Activated naive CD4-positive, alpha-beta T cell treated with anti-CD3 and anti-CD28 coated beads, Interleukin-2, amount 10 ng/mL, durations not matched to agents 7 days and 5 days (primary cell): ENCODE measurements at regions not wholly inside any gene's neighbourhood (a gene's known extent, or its start where the extent isn't known, plus 50 kb on each side); places are given as distances from the start of the nearest gene placed in this dataset.
A peak's percentile ranks its signal among the peaks of the same experiment; 100 is the strongest.
"Not testable (repeated sequence)": the region's sequence is repeated elsewhere in the genome, so short reads cannot be mapped to it uniquely, and the experiment has no call there.

ENCODE experiments used
- CTCF ChIA-PET: fragments of 350-600 bp; sonication (Branson Sonifier 250); formaldehyde crosslinking; loops from one replicate; lab custom pipeline; 2021; ENCODE audit warnings: antibody characterized with exemption; lab: Charles Lee
- DNase-seq: peaks from one replicate; pipeline ENCODE4 v3.0.0-alpha.2; 2020
- H3K27ac Mint-ChIP-seq: one replicate; pipeline ENCODE4 v1.8.0; 2021; ENCODE audit warnings: mild to moderate bottlenecking, moderate library complexity, mixed read lengths
- H3K27me3 Mint-ChIP-seq: one replicate; pipeline ENCODE4 v1.8.0; 2021; ENCODE audit warnings: mild to moderate bottlenecking, mixed read lengths
- H3K36me3 Mint-ChIP-seq: one replicate; pipeline ENCODE4 v1.8.0; 2021; ENCODE audit warnings: mixed read lengths
- H3K4me1 Mint-ChIP-seq: one replicate; pipeline ENCODE4 v1.8.0; 2021; ENCODE audit warnings: mixed read lengths
- H3K4me3 Mint-ChIP-seq: one replicate; pipeline ENCODE4 v1.8.0; 2021; ENCODE audit warnings: mild to moderate bottlenecking, moderate library complexity, mixed read lengths
- H3K9me3 Mint-ChIP-seq: one replicate; pipeline ENCODE4 v1.8.0; 2021; ENCODE audit warnings: mixed read lengths

DNA sequence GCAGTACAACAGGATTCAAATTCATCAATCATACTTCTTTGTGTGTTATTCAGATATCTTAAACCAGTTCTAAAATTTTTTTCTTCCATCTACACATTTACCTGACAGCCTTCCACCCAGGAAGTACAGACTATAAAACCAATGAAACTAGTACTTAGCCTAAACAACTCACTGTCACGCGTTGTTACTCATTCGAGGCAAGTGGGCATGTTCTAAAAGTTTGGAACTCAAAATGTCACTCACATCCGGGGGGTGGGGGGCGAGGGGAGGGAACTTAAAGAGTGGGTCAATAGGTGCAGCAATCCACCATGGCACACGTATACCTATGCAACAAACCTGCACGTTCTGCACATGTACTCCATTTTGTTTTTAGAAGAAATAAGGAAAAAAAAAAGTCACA lies 90.4 kb upstream of the PLEKHM1 start:
- H3K4me1 Mint-ChIP-seq = peaks cover 56% of the 10 kb centered on the region
- CTCF ChIA-PET = no interaction called here
- H3K9me3 Mint-ChIP-seq = no peaks in the 10 kb centered on the region
- no peak overlapping the region for H3K4me3 Mint-ChIP-seq
- DNase-seq = no peak
- H3K27me3 Mint-ChIP-seq = peaks cover 4% of the 10 kb centered on the region
- no peak overlapping the region for H3K27ac Mint-ChIP-seq
- peaks cover 26% of the 10 kb centered on the region for H3K36me3 Mint-ChIP-seq

DNA sequence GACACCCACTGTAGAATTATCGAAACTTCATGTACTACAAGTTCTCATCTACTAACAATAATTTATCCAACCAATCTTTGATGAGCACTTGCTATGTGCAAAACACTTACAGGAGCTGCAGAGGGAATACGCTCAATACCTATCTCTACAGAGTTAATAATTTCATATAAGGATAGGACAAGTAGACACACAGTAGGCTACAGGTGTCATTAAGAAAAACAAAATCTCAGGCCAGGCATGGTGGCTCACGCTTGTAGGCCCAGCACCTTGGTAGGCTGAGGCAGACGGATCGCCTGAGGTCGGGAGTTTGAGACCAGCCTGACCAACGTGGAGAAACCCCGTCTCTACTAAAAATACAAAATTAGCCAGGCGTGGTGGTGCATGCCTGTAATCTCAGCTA lies 91.3 kb upstream of the PLEKHM1 start:
- H3K27me3 Mint-ChIP-seq = peaks cover 5% of the 10 kb centered on the region
- DNase-seq = no peak
- peaks cover 51% of the 10 kb centered on the region for H3K4me1 Mint-ChIP-seq
- no peak overlapping the region for H3K4me3 Mint-ChIP-seq
- no peaks in the 10 kb centered on the region for H3K9me3 Mint-ChIP-seq
- CTCF ChIA-PET = no interaction called here
- no peak overlapping the region for H3K27ac Mint-ChIP-seq
- H3K36me3 Mint-ChIP-seq = peaks cover 19% of the 10 kb centered on the region

DNA sequence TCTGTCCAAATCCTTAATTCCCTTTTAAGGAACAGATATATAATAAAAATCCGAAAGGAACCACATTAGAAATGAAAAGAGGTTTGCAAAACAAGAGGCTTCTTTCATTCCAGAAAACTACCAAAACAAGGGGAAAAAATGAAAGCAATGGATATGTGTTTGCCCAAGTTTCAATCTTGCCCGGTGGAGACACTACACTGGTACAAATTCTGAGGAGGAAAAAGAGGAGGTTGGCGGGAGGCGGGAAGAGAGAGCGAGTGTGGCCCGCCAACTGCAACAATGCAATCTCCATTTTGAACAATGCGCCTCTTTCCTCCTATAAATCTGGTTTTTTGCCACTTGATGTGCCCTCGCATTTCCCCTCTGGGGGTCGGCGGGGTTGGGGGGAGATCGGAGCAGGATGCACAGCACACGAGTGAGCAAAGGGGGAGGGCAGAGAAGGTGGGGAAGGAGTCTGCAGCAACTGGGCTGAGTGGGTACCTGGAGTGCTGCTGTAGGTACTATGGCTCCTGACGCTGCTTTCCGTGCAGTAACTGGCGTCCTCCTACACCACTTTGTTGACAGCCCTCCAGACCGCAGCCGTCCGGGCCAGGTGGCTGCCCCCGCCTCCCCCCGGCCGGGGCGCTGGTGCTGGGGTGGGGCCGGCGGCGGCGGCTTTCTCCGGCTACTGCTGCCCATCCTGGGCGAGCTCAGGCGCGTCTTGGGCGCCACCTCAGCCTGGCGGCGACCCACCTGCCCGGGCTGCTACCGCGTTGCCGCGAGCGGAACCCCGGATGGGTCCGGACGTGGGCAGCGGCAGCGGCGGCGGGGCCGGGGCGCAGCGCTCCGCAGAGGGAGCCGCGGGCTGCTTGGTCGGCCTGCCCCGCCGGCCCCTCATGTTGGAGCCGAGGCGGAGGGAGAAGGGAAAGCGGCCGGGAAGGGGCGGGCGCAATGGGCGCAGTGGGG lies 93.8 kb upstream of the PLEKHM1 start:
- Mint-ChIP-seq H3K4me3 (peak overlapping the region; percentile 97), H3K27me3 (peaks cover 11% of the 10 kb centered on the region), H3K9me3 (no peaks in the 10 kb centered on the region), H3K36me3 (peaks cover 17% of the 10 kb centered on the region), H3K27ac (peak overlapping the region; percentile 99), H3K4me1 (peaks cover 44% of the 10 kb centered on the region)
- CTCF ChIA-PET = no interaction called here
- peak; percentile 81 for DNase-seq

DNA sequence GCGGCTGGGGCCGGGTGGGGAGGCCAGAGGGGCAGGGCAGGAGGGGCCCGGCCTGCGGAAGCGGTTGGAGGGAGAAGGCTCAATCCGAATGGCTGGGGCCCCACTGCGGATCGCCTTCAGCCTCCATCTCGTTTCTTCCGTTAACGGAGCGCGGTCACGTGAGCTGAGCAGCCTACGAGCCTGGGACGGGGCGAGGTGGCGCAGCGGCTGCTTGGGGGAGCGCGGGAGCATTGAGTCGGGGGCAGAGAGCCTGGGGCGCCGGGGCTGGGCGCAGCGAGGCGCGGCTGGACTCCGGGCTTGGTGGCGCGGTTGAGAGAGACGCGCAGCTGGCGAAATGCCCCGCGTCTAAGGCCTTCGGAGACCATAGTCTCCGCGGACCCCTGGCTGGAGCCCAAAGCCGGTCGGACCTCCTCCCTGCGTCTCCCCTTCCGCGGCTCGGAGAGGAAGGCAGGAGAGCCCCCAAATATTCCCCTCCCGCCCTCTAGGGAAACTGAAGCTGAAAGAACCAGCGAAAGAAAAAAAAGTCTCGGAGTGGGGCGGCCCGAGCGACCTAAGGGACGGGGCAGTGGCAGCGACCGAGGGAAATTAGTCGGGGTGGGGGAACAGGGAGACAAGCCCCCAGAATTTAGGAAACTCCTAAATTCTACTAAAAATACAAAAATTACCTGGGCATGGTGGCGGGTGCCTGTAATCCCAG lies 94.7 kb upstream of the PLEKHM1 start:
- H3K9me3 Mint-ChIP-seq, CTCF ChIA-PET: not testable (repeated sequence)

DNA sequence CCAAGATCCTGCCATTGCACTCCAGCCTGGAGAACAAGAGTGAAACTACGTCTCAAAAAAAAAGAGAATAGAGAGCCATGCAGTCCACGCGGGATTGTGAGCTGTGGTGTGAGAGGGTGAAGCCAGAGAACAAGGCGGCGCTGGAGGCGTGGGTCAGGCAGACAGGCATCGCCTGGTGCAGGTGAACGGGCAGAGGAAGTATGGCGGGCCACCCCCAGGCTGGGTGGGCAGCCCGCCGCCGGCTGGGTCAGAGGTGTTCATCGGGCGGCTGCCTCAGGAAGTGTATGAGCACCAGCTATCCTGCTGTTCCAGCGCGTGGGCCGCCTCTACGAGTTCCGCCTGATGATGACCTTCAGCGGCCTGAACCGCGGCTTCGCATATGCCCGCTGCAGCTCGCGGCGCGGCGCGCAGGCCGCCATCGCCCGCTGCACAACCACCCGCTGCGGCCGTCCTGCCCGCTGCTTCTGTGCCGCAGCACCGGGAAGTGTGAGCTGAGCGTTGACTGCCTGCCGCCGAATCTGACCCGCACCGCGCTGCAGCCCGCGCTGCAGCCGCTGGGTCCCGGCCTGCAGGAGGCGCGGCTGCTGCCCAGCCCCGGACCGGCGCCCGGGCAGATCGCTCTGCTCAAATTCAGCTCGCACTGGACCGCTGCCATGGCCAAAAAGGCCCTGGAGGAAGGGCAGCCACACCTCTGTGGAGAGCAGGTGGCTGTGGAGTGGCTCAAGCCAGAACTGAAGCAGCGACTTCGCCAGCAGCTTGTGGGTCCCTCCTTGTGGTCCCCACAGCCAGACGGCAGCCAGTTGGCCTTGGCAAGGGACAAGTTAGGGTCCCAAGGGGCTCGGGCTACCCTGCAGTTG lies 95.5 kb upstream of the PLEKHM1 start:
- DNase-seq, H3K27ac Mint-ChIP-seq, H3K9me3 Mint-ChIP-seq, CTCF ChIA-PET: not testable (repeated sequence)
- Mint-ChIP-seq H3K4me3 (peak overlapping the region; percentile 62), H3K4me1 (peaks cover 33% of the 10 kb centered on the region), H3K27me3 (peaks cover 19% of the 10 kb centered on the region), H3K36me3 (peaks cover 13% of the 10 kb centered on the region)

More for the DNA sequence above, 94.7 kb upstream of the PLEKHM1 start:
- Mint-ChIP-seq H3K27me3 (peaks cover 17% of the 10 kb centered on the region), H3K4me1 (peaks cover 36% of the 10 kb centered on the region), H3K4me3 (peak overlapping the region; percentile 97), H3K27ac (peak overlapping the region; percentile 99), H3K36me3 (peaks cover 16% of the 10 kb centered on the region)
- DNase-seq = peak; percentile 79

DNA sequence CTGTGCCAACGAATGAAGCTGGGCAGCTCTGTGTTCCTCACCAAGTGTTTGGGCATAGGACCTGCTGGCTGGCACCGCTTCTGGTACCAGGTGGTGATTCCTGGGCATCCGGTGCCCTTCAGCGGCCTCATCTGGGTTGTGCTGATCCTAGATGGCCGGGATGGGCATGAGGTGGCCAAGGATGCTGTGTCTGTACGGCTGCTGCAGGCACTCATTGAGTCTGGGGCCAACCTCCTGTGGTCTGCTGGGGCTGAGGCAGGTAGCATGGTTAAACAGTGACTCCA lies 96.1 kb upstream of the PLEKHM1 start:
- peaks cover 28% of the 10 kb centered on the region for H3K4me1 Mint-ChIP-seq
- DNase-seq = not testable (repeated sequence)

DNA sequence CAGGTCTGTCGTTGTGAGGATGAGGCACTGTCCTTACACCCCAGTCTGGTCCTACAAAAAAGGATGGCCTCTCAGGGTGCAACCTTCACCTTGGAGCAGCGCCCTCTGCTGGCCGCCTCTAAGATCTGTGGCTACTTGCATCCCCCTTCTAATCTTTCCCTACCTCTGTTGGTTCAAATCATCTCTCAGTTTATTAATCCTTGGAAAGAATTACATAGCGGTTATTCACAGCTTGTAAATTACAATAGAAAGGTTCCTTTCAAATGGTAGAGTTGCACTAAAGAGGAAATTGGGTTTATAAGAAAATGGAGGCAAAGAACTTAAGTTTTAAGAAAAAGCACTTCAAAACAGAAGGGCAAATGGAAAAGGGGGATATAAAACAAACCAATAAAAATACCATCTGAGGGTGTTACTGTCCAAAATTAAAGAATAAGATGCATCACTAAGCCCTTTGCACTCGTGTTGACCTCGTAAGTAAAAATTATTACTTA lies 102.0 kb upstream of the PLEKHM1 start:
- H3K27ac Mint-ChIP-seq, H3K4me1 Mint-ChIP-seq, H3K4me3 Mint-ChIP-seq, DNase-seq, H3K36me3 Mint-ChIP-seq, H3K9me3 Mint-ChIP-seq: not testable (repeated sequence)
- peaks cover 14% of the 10 kb centered on the region for H3K27me3 Mint-ChIP-seq
- CTCF ChIA-PET = interaction anchor here (1.0 to 1.4 kb wide), 4 partner anchors 622 to 694 kb away, joined by 3 to 5 read pairs (median 4); no protein-coding TSS in a partner anchor

More for the DNA sequence above, 96.1 kb upstream of the PLEKHM1 start:
- H3K27ac Mint-ChIP-seq, CTCF ChIA-PET, H3K9me3 Mint-ChIP-seq, H3K4me3 Mint-ChIP-seq: not testable (repeated sequence)
- H3K27me3 Mint-ChIP-seq = peaks cover 19% of the 10 kb centered on the region
- H3K36me3 Mint-ChIP-seq = peaks cover 11% of the 10 kb centered on the region

DNA sequence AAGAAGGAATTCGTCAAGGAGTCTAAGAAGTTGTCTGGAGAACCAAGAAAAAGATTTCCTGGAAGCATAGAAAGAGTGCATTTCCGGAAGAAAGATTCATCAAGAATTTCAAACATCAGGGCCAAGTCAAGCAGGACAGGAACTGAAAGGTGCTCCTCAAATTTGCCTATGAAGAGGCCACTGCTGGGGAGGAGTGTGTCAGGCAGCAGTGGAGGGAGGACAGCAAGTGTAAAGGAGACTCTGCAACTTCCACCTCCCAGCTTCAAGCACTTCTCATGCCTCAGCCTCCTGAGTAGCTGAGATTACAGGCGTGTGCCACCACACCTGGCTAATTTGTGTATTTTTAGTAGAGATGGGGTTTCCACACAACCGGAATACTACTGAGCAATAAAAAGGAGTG lies 105.8 kb upstream of the PLEKHM1 start:
- H3K9me3 Mint-ChIP-seq, CTCF ChIA-PET, DNase-seq, H3K4me3 Mint-ChIP-seq, H3K27ac Mint-ChIP-seq, H3K36me3 Mint-ChIP-seq, H3K27me3 Mint-ChIP-seq, H3K4me1 Mint-ChIP-seq: not testable (repeated sequence)

DNA sequence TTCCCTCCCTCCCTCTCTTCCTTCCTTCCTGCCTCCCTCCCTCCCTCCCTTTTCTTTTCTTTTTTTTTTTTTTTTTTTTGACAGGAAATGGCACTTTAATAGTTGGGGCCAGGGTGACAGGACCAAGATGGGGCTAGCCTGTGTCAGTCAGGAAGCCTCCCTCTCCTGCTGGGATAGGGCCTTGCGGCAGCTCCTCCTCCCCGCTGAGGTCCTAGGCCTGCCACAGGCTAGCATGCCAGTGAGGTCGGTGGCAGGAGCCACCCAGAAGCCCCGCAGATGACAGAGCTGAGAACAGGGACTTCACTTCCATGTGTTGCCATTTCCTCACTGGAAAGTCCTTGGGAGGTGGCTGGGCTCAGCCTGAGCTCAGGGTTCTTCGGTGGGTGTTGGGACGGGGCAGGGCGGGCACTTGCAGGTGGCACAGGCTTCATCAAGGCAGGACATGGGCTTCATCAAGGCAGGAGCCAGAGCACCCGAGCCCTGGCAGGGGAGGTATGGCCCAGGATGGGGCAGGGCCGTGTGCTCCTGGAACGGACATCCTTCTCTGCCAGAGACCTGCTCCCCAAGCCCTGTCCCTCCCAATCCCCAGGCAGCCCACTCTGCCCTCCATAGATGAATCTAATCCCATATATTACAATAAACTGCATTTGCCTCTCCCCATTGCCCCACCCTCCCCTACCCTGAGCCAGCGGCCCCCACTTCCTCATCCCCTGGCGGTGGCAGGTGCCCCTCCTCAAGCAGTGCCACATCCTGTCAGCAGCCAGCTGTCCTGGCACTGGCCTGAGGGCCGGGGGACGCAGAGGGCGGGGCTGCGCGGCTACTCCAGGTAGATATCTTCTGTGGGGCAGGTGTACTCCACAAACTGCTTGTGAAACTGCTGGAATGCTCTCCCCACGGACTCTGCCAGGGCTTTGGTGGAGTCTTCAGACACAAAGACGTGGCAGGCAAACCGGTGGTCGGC lies 109.8 kb upstream of the PLEKHM1 start:
- H3K27ac Mint-ChIP-seq, H3K36me3 Mint-ChIP-seq, H3K27me3 Mint-ChIP-seq, H3K4me3 Mint-ChIP-seq, CTCF ChIA-PET, H3K9me3 Mint-ChIP-seq, H3K4me1 Mint-ChIP-seq: not testable (repeated sequence)
- DNase-seq = peak; percentile 48

DNA sequence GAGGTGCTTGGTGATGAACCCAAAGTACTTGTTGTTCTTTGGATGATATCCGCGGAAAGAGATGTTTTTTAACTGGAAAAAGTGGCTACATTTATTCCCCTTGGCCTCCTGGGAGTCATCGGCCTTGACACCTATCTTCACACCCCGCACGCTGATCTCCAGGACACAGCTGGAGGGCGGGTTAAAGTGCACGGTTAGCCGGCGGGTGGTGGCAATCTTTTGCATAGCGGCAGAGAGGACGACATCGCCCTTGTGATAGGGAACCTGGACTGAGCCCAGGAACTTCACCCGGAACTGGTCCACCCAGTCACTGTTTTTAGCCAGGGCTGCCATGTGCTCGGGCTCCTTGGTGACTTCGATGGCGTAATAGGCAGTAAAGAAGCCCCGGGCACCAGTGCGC lies 110.5 kb upstream of the PLEKHM1 start:
- H3K4me3 Mint-ChIP-seq, H3K4me1 Mint-ChIP-seq, CTCF ChIA-PET, H3K36me3 Mint-ChIP-seq, H3K27ac Mint-ChIP-seq, H3K27me3 Mint-ChIP-seq, DNase-seq, H3K9me3 Mint-ChIP-seq: not testable (repeated sequence)

DNA sequence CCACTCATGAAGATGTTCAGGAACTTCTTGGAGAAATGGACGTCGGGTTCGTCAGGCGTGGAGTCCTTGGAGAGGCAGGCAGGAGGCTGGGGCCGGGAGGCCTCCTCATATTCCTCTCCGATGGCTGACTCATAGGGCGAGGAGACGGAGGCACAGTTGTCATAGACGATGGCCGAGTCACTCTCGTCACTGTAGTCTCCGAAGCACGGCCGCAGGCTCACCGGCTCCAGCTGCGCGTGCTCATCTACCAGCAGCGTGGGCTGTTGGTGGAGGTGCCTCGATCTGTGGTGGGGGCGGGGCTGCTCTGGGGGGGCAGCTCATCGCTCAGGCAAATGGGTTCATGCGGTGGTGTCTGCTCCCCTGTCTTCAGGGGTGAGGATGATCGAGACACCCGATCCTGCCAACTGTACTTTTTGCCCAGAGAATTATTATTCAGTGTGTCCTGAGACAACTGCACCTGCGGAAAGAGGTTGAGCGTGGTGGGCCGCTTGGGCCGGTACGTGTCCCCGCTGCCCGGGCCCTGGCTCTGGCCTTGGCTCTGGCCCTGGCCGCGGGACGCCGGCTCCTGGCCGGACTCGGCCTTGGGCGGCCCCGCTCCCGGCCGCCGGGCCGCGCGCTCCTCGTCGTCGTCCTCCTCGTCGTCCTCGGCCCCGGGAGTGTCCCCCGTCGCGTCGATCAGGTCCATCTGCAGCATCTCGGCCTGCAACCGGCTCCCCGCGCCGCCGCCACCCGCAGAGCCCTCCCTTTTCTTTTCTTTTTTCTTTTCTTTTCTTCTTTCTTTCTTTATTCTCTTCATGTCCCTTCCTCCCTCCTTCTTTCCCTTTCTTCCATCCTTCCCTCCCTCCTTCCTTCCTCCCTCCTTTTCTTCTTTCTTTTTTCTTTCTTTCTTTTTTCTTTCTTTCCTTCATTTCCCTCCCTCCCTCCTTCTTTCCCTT lies 111.4 kb upstream of the PLEKHM1 start:
- H3K4me3 Mint-ChIP-seq, H3K27ac Mint-ChIP-seq, CTCF ChIA-PET, H3K9me3 Mint-ChIP-seq, H3K4me1 Mint-ChIP-seq, H3K36me3 Mint-ChIP-seq, DNase-seq: not testable (repeated sequence)
- H3K27me3 Mint-ChIP-seq = peaks cover 13% of the 10 kb centered on the region

DNA sequence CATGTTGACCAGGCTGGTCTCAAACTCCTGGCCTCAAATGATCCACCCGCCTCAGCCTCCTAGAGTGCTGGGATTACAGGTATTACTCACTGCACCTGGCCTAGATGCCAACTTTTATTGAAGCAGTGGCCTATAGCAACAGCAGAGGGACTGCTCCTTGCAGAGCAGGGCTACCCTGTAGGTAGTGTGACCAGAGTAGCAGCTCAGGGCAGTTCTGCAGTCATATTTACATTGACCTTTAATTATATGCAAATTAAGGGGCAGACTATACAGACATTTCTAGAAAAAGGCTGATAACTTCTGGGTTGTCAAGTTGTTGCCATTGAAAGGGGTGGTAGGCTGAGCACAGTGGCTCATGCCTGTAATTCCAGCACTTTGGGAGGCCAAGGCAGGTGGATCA lies 115.2 kb upstream of the PLEKHM1 start:
- CTCF ChIA-PET = not testable (repeated sequence)

More for the DNA sequence above, 115.2 kb upstream of the PLEKHM1 start:
- H3K4me1 Mint-ChIP-seq, H3K36me3 Mint-ChIP-seq, H3K9me3 Mint-ChIP-seq, H3K27ac Mint-ChIP-seq, H3K4me3 Mint-ChIP-seq, DNase-seq: not testable (repeated sequence)
- H3K27me3 Mint-ChIP-seq = peaks cover 17% of the 10 kb centered on the region
